NCI-H1048 (cell line): ENCODE measurements at regions not wholly inside any gene's neighbourhood (a gene's known extent, or its start where the extent isn't known, plus 50 kb on each side); places are given as distances from the start of the nearest gene placed in this dataset.

ENCODE experiments used
- DNase-seq: peaks from one replicate; lab custom pipeline; 2025; lab: John Stamatoyannopoulos, UW

DNA sequence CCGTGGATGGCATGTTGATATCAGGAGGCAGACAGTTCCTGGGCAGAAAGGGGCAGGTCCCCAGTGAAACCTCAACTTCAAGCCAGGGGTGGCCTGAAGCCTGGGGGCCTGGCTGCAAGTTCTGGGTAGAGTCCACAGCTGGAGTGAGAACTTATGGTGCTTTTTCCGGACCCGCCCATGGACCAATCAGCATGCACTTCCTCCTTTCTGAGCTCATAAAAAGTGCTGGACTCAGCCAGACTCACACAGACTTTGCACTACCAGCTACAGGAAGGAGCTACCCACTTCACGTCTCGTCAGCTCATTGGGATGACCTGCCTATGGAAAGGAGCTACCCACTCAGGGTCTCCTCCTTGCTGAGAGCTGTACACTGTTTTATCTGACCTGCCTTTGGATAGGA lies 183.1 kb upstream of the MC4R start:
- DNase-seq = no peak

DNA sequence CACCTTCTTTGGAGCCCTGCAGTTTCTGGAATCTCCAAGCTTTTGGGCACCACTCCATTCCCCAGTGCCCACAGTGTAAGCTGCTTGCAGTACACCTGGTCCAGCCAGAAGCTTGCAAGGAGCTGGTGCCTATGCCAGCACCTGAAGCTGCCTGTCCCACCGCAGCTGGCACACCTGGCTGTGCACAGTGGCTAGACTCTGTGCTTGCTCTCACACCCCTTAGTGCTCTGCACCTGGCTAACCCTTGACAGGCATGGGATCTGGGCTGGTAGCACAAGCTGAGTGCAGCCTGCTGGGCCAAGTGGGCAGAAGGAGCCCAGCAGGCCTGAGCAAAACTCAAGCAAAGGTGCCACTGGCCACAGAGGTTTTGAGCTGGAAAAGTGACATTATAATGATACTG lies 183.8 kb upstream of the MC4R start:
- DNase-seq = no peak

- no peak for DNase-seq
Observed at GRCh38 chr18:60560071-60560470, 187.5 kb upstream of the MC4R start.

GRCh38 chr18:60563082-60563481 lies 190.5 kb upstream of the MC4R start:
- DNase-seq = no peak

GRCh38 chr18:60568220-60568619 lies 195.6 kb upstream of the MC4R start:
- no peak for DNase-seq

DNA sequence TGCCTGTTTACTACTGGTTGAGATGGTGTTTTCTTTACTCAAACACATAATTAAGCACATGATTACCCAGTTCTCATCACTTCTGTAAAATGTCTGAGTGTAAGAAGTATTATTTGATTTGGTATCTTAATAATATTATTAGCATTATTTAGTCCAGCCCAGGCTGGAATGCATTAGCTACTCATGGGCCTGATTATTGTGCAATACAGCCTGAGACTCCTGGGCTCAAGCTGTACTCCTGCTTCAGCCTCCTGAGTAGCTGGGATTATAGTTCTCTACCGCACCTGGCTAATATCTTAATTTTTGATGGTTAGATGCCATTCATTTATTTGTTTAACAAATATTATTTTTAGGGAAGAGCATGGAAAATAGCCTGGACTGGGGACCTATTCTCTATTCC lies 197.6 kb upstream of the MC4R start:
- DNase-seq = no peak

GRCh38 chr18:60577457-60577856 lies 204.9 kb upstream of the MC4R start:
- DNase-seq = no peak

GRCh38 chr18:60585670-60586069 lies 213.1 kb upstream of the MC4R start:
- DNase-seq = no peak

DNA sequence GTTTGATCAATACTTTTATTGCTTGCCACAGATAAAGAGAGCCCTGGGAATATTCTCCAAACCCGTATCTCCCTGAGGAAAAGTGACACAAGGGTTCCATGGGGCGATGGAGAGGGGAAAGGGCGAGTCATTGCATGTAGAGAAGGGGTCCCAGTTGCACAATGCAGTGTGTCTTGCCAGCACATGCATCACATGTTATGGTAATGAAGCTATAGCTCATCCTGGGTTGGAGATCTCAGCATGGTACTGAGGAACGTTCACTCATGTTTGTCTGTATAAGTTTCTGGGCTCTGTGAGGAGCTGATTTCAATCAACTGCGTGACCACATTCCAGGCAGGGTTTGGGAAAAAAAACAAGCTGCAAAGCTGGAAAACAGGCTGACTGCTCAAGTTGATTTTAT lies 220.7 kb upstream of the MC4R start:
- DNase-seq = no peak

DNA sequence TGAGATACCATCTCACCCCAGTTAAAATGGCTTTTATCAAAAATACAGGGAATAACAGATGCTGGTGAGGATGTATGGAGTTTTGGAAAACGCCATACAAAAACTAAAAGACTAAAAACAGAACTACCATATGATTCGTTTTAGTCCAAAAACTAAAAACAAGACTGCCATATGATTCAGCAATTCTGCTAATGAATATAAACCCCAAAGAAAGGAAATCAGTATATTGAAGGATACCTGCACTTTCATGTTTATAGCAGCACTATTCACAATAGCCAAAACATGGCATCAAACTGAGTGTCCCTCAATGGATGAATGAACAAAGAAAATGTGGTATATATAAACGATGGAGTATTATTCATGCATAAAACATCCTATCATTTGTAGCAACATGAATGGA lies 224.4 kb upstream of the MC4R start:
- no peak for DNase-seq

- no peak for DNase-seq
Observed at GRCh38 chr18:60599267-60599666, 226.7 kb upstream of the MC4R start.

GRCh38 chr18:60599995-60600394 lies 227.4 kb upstream of the MC4R start:
- no peak for DNase-seq

GRCh38 chr18:60601249-60601648 lies 228.7 kb upstream of the MC4R start:
- no peak for DNase-seq

DNA sequence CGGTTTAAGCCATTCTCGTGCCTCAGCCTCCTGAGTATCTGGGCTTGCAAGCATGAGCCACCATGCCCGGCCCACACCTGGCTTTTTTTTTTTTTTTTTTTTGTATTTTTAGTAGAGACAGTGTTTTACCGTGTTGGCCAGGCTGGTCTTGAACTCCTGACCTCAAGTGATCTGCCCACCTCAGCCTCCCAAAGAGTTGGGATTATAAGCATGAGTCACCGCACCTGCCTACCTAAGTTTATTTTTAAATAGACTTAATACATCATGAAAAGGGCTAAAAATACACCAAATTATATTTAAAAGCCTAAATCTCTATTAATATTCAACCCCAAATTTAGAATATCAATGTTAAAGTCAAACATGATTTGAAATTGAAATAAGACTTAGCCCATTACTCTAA lies 250.8 kb upstream of the MC4R start:
- DNase-seq = no peak

DNA sequence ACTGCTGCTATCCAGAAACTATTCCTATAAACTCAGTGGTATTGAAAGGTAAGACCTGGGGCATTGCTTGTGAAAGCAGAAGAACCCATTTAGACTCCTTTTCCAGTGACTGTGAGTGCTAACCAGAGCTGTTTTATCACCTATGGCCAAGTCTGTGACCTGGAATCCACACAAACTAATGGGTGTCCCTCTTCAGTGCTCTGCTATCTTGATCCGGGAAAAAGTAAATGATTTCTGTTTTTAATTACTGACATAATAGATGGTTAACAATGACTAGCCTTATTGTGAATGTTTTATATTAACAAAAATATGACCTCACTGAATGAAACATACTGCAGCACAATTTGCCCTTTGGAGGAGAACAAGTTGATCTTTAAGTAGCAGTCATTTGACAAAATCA lies 251.6 kb upstream of the MC4R start:
- no peak for DNase-seq

GRCh38 chr18:60639836-60640235 lies 267.3 kb upstream of the MC4R start:
- no peak for DNase-seq

- DNase-seq = no peak
Observed at GRCh38 chr18:60643009-60643408, 270.4 kb upstream of the MC4R start.

DNA sequence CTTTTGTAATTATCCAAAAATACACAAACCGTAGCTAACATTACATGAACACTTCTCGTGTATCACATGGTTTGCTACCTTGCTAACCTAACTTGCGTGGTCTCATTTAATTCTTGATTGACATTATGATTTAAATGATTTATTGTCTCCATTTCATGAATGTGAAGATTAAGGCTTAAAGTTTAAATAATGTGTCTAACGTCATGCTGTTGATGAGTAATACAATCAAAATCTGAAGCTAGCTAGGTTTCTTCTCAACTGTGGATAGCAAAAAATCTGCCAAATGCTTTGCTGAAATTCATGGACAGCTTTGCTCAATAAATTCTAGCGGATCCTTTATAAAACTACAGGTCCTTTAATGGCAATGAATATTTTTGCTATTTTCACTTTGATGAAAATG lies 274.1 kb upstream of the MC4R start:
- no peak for DNase-seq

GRCh38 chr18:60649107-60649506 lies 276.5 kb upstream of the MC4R start:
- no peak for DNase-seq

DNA sequence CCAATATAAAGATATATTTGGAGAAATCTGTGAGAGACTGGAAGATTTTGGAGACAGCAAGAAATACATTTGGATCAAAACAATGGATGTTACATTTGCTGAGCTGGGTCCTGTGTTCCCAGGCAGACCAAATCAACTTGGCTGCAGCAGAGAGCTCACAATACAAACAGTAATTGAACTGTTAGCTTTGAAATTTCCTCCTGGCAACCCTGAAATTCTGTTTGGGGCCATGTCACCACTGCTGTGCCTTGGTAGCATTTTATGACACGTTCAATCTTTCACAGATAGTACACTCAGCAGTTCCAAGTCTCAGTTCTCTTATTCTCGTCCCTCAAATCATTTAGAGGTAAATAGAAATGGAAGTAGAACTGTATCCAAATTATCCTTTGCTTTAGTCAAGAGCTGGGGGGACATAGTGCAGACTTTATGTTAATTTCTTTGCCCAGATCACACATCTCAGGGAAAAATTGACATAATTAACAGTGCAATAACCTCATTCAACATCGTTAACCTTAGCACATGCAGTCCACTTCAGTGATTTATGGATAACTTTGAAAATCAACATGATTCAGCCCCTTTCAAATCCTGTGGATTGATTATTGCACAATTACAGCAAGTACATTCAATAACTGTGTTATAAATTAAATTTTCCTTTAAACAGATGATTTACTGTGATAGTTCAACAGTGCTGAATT lies 277.4 kb upstream of the MC4R start:
- DNase-seq = no peak

- DNase-seq = no peak
Observed at GRCh38 chr18:60654298-60654697, 281.7 kb upstream of the MC4R start.

DNA sequence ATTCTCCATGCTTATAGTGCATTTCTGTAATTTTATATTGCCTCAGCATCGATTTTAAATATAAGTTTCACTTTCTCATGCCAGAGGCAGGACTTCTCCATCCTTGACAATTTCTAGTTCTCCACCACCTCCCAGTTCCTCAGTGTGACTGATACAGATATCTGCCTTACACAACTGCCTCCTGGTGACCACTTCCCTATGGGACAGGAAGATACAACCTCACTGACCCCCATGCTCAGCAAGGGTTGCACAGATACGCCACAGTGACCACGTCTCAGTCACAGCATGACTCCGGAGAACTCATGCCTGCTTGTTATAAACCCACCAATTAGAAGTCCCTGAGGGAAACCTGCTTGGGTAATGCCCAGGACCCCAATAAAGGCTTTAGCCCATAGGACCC lies 284.0 kb upstream of the MC4R start:
- no peak for DNase-seq

DNA sequence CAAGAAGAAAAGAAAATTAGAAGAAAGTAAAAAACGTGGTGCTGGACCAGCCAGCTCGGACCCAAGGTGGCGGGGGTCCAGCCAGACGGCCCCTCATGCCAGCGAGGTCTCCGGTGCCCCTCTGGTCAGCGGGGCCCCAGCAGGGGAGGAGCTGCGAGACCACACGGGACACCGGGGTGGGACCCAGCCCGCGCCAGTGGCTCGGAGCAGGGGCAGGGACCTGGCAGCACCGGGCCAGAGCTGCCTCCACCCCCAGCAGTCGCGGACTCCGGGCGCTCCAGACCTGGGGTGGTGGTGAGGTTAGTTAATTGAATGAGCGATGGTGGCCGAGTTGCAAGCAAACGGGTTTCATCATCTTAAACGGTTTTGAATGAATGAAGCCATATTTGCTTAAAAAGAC lies 289.9 kb upstream of the MC4R start:
- DNase-seq = no peak
